ENCODE measurements at regions not wholly inside any gene's neighbourhood (a gene's known extent, or its start where the extent isn't known, plus 50 kb on each side); places are given as distances from the start of the nearest gene placed in this dataset.

DNA sequence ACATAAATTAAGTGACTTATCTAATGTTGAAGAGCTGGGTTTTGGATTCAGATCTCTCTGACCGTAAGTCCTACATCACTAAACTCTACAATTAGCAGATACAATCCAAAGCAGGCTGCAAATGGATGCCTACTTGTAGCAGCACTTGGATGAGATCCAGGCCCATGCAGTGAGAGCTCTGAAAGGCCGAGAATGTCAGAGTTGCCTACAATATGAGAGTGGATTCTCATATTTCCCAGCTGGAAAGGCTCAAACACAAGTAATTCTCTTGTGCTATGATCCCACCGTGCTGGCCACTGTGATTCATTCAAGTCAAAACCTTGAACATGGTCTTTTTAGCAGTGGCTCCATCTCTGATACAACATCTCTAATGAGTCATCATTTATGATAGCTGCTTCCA, 125.4 kb upstream of the CHRDL1 start:
- TF ChIP-seq POLR2A (IDR thresholded peaks at IDR 0.05) (no peak), CTCF (IDR thresholded peaks at IDR 0.05) (no peak), EP300 (IDR thresholded peaks at IDR 0.05) (no peak), POLR2AphosphoS5 (IDR thresholded peaks at IDR 0.05) (no peak)
